GM12874 (cell line): ENCODE measurements at regions not wholly inside any gene's neighbourhood (a gene's known extent, or its start where the extent isn't known, plus 50 kb on each side); places are given as distances from the start of the nearest gene placed in this dataset.

Source experiments
- TF ChIP-seq, protein P1 (sequence below): IDR thresholded peaks from 2 replicates; pipeline ENCODE4 v1.5.1; 2011; ENCODE audit warnings: low read depth, mild to moderate bottlenecking, control low read depth, low read length, moderate library complexity; ENCODE audit not compliant: insufficient read depth

DNA sequence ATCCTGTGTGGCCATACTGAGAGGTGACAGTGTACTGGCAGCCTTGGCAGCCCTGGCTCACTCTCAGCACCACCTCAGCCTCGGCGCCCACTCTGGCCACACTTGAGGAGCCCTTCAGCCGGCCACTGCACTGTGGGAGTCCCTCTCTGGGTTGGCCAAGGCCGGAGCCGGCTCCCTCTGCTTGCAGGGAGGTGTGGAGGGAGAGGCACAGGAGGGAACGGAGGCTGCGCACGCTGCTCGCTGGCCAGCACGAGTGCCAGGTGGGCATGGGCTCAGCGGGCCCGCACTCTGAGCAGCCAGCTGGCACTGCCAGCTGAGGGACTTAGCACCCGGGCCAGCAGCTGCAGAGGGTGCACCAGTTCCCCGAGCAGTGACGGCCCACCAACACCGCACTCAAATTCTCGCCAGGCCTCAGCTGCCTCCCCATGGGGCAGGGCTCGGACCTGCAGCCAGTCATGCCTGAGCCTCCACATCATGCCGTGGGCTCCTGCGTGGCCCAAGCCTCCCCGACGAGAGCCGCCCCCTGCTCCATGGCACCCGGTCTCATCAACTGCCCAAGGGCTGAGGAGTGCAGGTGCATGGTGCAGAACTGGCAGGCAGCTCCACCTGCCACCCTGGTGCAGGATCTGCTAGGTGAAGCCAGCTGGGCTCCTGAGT, 184.4 kb upstream of the TOX3 start:
- TF ChIP-seq, protein P1, sequence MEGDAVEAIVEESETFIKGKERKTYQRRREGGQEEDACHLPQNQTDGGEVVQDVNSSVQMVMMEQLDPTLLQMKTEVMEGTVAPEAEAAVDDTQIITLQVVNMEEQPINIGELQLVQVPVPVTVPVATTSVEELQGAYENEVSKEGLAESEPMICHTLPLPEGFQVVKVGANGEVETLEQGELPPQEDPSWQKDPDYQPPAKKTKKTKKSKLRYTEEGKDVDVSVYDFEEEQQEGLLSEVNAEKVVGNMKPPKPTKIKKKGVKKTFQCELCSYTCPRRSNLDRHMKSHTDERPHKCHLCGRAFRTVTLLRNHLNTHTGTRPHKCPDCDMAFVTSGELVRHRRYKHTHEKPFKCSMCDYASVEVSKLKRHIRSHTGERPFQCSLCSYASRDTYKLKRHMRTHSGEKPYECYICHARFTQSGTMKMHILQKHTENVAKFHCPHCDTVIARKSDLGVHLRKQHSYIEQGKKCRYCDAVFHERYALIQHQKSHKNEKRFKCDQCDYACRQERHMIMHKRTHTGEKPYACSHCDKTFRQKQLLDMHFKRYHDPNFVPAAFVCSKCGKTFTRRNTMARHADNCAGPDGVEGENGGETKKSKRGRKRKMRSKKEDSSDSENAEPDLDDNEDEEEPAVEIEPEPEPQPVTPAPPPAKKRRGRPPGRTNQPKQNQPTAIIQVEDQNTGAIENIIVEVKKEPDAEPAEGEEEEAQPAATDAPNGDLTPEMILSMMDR: no peak

DNA sequence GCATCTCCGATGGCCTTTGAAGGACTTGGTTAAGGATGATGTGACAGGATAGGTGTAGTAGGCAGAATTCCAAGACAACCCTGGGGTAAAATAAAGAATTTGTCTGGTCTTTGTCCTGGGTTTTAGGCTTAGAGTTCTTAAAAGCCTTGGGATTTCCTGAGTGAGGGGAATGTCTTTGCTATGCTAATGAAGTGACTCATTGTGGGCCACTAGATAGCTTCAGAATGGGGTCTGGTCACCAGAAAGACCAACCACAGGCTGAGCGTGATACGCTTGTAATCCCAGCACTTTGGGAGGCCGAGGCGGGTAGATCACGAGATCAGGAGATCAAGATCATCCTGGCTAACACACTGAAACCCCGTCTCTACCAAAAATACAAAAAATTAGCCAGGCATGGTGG, 182.8 kb upstream of the TOX3 start:
- TF ChIP-seq, protein P1: no peak

DNA sequence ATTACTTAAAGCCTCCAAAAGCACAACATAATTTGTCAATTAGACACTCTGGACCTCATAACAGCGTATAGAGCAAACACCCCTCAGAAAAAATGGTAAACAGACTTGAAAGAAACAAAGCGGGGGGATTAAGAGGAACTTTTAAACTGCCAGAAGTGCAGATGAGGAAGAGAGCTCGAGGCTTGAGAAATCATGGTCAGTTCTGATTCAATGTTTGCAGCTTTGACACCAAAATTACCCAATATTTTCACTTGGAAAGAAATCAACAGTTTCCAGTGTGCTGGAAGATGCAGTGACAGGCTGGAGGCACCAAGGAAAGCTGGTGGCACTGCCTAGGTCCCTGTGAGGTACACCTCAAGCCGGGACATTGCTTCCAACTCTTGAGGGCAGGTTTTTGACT, 180.9 kb upstream of the TOX3 start:
- TF ChIP-seq, protein P1: no peak

DNA sequence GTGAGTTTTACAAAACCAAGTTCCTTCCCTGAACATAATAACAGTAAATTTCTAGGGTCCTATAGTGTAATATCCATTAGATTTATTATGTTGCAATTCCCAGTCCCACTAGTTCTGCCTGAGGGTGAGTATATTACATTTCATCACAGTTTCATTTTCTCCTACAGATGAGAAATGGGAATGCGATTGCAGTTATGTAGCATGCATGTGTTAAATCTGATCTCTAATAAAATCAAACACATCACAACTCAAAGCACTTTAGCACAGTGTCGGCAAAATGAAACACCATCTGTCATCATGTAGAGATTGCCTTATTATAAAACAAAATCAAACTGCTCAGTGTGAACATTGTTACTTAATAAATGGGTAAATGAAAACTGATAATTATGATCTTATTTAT, 180.5 kb upstream of the TOX3 start:
- TF ChIP-seq, protein P1: no peak

DNA sequence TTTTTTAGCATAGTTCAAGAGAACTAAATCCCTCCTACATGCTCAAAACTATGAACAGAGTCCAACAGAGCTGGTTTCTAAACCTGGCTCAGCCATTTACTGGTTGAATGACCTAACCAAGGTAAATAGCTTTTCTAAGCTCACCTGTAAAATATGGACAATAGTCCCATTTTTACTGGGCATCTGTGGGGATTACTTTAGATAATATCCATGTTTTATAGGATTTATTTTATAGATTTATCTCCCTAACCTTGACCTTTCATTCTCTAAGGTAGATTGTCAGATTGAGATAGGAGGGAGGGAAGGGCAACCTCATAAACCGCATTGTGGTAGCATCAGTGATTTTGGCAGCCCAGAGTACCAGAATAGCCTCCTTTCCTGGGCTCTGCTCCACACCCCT, 178.5 kb upstream of the TOX3 start:
- TF ChIP-seq, protein P1: no peak

DNA sequence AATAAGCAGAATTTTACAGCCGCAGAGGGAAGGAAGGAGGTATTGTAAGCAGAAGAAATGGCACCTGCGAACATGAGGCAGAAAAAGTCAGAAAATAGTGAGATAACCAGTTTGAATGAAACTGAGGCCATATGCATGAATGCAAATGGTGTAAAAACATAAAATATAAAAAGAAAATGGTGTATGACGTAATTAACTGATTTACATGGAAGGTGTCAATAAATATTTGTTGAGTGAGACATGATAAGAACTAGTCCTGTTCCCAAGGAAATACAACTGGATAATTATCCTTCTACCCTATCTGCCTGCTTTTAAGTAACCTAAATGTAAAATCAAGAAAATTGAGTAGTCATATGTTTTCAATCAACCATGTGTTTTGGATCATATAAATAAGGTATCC, 178.1 kb upstream of the TOX3 start:
- TF ChIP-seq, protein P1: no peak

DNA sequence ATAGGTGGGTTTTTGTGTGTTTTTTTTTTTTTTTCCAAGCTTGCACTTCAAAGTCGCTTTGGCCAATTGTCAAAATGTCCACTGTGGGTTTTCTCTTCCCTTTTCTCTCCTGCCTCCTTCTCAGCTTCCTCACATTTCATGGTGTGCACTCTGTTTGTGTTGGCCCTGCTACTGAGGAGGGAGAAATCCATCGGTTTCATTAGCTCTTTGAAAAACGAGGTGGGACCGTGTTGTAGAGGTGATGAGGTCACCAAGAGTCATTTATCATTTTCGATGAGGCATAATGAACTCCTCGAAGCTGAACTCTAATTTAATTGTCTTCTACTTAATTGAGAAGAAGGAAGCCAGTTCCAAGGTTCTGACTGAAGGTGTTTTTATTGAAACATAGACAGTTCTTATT, 174.4 kb upstream of the TOX3 start:
- TF ChIP-seq, protein P1: no peak
